GM15510 (cell line): ENCODE measurements at regions not wholly inside any gene's neighbourhood (a gene's known extent, or its start where the extent isn't known, plus 50 kb on each side); places are given as distances from the start of the nearest gene placed in this dataset.

ENCODE experiments used
- POLR2A ChIP-seq: IDR thresholded peaks from 3 replicates; pipeline ENCODE4 v1.6.1; 2011; ENCODE audit warnings: borderline replicate concordance; ENCODE audit not compliant: insufficient read length; ENCODE audit errors: extremely low read depth

GRCh38 chr12:123100882-123101281 is 50.0 kb downstream of the PITPNM2 start:
- TF ChIP-seq POLR2A = no peak

- TF ChIP-seq POLR2A = no peak
These were observed 50.4 kb downstream of the PITPNM2 start for GRCh38 chr12:123100450-123100849.

GRCh38 chr12:123099560-123100192 is 51.2 kb downstream of the PITPNM2 start:
- no peak for TF ChIP-seq POLR2A

GRCh38 chr12:123098780-123099179 is 52.1 kb downstream of the PITPNM2 start:
- TF ChIP-seq POLR2A = no peak

- TF ChIP-seq POLR2A = no peak
These were observed 53.3 kb downstream of the PITPNM2 start for GRCh38 chr12:123097561-123098084.

DNA sequence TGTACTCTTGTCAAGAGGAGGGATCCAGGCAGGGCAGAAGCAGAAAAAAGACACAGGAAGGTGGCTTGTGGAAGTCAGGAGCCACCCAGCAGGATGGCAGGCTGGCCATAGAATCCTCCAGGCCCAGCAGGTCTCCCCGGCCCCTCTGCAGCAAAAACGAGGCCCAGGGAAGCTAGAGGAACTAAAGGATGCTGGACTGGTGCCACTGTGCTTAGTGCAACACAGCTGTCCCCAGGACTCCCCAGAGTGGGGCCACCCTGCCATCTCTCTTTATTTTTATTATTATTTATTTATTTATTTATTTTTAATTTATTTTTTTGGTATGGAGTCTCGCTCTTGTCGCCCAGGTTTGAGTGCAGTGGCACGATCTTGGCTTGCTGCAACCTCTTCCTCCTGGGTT is 54.1 kb downstream of the PITPNM2 start:
- no peak for TF ChIP-seq POLR2A

- no peak for TF ChIP-seq POLR2A
These were observed 54.7 kb downstream of the PITPNM2 start for GRCh38 chr12:123096182-123096581.

DNA sequence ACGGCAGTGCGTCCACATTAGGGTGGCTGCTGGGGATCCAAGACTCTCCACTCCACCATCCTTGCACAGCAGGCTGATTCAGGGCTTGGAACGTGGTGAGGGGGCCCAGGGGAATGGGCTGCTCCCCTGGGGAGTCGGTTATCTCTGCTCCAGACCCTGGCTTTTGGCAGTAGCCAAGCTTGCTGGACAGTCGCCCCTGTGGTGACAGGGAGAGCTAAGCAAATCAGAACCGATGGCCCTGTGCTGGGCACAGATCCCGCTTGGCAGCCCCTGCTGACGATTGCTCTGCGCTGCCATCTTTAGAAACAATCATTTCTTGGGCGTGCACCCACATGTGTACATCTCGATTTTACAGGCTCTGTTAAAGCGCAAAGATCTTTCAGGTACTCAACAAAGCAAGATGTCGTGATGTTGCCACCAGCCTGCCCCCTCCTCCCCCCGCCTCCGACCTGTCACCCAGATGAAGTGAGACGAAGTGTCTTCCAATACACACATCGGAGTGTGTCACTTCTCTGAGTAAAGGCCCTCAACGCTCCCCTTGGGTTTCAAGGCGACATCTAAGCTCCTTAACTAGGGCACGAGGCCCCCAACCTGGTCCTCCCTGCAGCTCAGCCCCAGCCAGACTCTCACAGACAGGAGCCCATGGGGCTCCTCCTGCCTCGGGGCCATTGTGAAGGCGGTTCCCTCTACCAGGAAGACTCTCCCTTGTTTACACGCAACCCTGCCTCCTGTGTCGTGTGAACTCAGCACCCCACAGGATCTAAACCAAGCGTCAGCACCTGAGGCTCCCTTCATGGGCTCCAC is 55.6 kb downstream of the PITPNM2 start:
- TF ChIP-seq POLR2A = no peak

DNA sequence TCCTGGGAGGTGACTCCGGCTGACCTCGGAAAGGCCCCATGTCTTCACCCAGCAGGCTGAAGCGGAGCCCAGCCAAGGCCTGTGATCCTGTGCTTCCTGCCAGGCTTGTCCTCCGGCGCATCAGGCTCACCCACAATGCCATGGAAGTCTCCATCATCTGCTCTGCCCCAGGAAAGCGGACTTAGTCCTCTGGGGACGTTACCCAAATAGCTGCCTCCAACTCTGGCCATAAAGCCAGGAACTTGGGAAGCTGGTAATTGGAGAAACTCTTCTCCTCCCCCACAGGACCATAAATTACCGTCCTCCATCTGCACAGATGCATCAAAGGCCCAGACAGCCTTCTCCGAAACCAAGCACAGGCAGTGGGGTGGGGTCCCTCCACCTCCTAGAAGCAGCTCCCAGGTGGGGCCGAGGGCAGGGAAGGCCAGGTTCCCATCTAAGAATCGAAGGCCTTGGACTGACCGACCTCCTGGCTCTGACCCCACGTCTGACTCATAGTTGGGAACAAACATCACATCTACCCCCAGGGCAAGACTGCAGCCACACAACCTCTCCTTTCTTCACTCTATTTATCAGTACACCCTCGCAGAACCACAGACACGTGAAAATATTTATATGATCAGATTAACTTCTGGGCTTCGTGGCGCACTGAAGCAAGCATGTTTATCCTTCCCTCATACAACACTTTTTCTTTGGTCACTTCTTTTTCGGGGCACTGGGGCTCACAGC is 56.4 kb downstream of the PITPNM2 start:
- no peak for TF ChIP-seq POLR2A

- no peak for TF ChIP-seq POLR2A
These were observed 58.0 kb downstream of the PITPNM2 start for GRCh38 chr12:123092866-123093265.

- TF ChIP-seq POLR2A = no peak
These were observed 59.4 kb downstream of the PITPNM2 start for GRCh38 chr12:123091230-123092150.

GRCh38 chr12:123089631-123090353 is 61.1 kb downstream of the PITPNM2 start:
- no peak for TF ChIP-seq POLR2A

DNA sequence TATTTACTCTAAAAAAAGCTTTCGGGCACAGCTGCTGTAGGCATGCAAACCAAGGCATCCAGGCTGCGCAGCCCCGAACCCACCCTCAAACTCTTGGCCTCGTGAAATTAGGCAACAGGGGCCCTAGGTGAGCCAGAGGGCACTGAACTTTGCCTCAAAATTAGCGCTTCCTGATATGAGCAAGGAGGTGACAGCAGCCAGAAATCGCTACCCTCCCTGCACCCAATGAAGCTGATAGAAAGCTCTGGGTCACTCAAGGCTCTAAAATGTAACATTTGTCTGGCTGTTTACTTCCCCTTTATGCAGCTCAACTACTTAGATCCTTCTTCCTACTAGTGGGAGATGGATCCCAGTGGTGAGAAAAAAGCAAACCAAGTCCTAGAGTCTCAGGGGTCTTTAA is 61.8 kb downstream of the PITPNM2 start:
- TF ChIP-seq POLR2A = no peak
